Endodermal cell (in vitro differentiated cells): ENCODE measurements at regions not wholly inside any gene's neighbourhood (a gene's known extent, or its start where the extent isn't known, plus 50 kb on each side); places are given as distances from the start of the nearest gene placed in this dataset.

Experiments
- DNase-seq: peaks from one replicate; pipeline ENCODE4 v3.0.0-alpha.2; 2017
- H3K27ac ChIP-seq: 2 replicates; pipeline ENCODE4 v1.5.1; 2013; ENCODE audit warnings: mild to moderate bottlenecking, low read depth, low read length, moderate library complexity
- H3K27me3 ChIP-seq: 2 replicates; pipeline ENCODE4 v1.6.1; 2013; ENCODE audit warnings: mild to moderate bottlenecking, low read length, moderate library complexity; ENCODE audit not compliant: insufficient read depth, control insufficient read depth, poor library complexity, severe bottlenecking
- H3K36me3 ChIP-seq: 2 replicates; pipeline ENCODE4 v1.7.0; 2013; ENCODE audit warnings: mild to moderate bottlenecking, low read length, moderate library complexity; ENCODE audit not compliant: control insufficient read depth, insufficient read depth
- H3K4me1 ChIP-seq: one replicate; pipeline ENCODE4 v1.7.0; 2013; ENCODE audit warnings: low read length; ENCODE audit not compliant: control insufficient read depth, insufficient read depth
- H3K4me3 ChIP-seq: 2 replicates; pipeline ENCODE4 v1.5.1; 2013; ENCODE audit warnings: mild to moderate bottlenecking, low read length, moderate library complexity
- H3K9ac ChIP-seq: 2 replicates; pipeline ENCODE4 v1.6.1; 2013; ENCODE audit warnings: mild to moderate bottlenecking, low read length, moderate library complexity; ENCODE audit not compliant: poor library complexity, severe bottlenecking; ENCODE audit errors: extremely low read depth
- H3K9me3 ChIP-seq: 2 replicates; pipeline ENCODE4 v1.6.1; 2013; ENCODE audit warnings: mild to moderate bottlenecking, low read length, moderate library complexity; ENCODE audit not compliant: control insufficient read depth
- H3K27ac Mint-ChIP-seq: 2 replicates; pipeline ENCODE4 v1.8.0; 2020; ENCODE audit warnings: mixed read lengths
- H3K27me3 Mint-ChIP-seq: 2 replicates; pipeline ENCODE4 v1.8.0; 2021; ENCODE audit warnings: mild to moderate bottlenecking, mixed read lengths; ENCODE audit not compliant: insufficient read depth
- H3K36me3 Mint-ChIP-seq: 2 replicates; pipeline ENCODE4 v1.8.0; 2020; ENCODE audit warnings: low read depth, mixed read lengths
- H3K4me1 Mint-ChIP-seq: 2 replicates; pipeline ENCODE4 v1.8.0; 2020; ENCODE audit warnings: mixed read lengths
- H3K4me3 Mint-ChIP-seq: 2 replicates; pipeline ENCODE4 v1.8.0; 2020; ENCODE audit warnings: mild to moderate bottlenecking, moderate library complexity, mixed read lengths
- H3K9me3 Mint-ChIP-seq: 2 replicates; pipeline ENCODE4 v1.8.0; 2020; ENCODE audit warnings: mild to moderate bottlenecking, mixed read lengths
- WGBS, 2 experiments: methylation state at CpG; one replicate each; pipeline versions ENCODE4 v1.1.5 to v1.1.7; 2013; ENCODE audit warnings: missing lambda C conversion rate in 2 of 2, mixed read lengths in 1 of 2; ENCODE audit not compliant: insufficient coverage in 1 of 2, insufficient read length in 1 of 2; 5-methylcytosine and 5-hydroxymethylcytosine counted together
- TF ChIP-seq, protein P1 (sequence below): fragments of 200-600 bp; sonication (generic); conservative IDR thresholded peaks from 2 replicates; pipeline ENCODE4 v1.5.0; 2021; ENCODE audit warnings: antibody characterized with exemption, mild to moderate bottlenecking

DNA sequence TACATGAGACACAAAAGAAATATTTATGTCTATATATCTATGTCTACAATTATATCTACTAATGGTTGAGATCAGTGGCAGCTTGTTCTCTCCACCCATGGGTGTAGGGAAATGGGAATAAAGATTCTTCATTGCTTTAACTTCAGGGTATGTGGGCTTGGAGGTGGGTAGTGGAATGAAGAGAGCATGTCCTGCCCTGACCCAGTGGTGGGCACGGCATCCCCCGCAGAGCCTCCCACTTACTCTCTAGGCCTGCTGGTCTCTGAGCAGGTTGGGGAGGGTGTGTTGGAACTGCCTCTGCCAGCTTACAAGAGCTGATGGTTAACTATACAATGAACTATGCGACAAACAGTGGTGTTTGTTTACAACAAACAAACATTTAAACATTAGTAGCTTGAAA, 152.5 kb upstream of the SKOR2 start:
- Histone ChIP-seq H3K27me3 (no peaks in the 10 kb centered on the region), H3K27ac (no peak overlapping the region), H3K9me3 (no peaks in the 10 kb centered on the region), H3K4me1 (no peaks in the 10 kb centered on the region), H3K9ac (no peak overlapping the region), H3K4me3 (no peak overlapping the region), H3K36me3 (no peaks in the 10 kb centered on the region)
- H3K9me3 Mint-ChIP-seq: peaks cover 2% of the 10 kb centered on the region
- H3K36me3 Mint-ChIP-seq: no peaks in the 10 kb centered on the region
- no peak overlapping the region for H3K4me3 Mint-ChIP-seq
- DNase-seq: no peak
- peaks cover 27% of the 10 kb centered on the region for H3K27me3 Mint-ChIP-seq
- peaks cover 17% of the 10 kb centered on the region for H3K4me1 Mint-ChIP-seq
- TF ChIP-seq, protein P1, sequence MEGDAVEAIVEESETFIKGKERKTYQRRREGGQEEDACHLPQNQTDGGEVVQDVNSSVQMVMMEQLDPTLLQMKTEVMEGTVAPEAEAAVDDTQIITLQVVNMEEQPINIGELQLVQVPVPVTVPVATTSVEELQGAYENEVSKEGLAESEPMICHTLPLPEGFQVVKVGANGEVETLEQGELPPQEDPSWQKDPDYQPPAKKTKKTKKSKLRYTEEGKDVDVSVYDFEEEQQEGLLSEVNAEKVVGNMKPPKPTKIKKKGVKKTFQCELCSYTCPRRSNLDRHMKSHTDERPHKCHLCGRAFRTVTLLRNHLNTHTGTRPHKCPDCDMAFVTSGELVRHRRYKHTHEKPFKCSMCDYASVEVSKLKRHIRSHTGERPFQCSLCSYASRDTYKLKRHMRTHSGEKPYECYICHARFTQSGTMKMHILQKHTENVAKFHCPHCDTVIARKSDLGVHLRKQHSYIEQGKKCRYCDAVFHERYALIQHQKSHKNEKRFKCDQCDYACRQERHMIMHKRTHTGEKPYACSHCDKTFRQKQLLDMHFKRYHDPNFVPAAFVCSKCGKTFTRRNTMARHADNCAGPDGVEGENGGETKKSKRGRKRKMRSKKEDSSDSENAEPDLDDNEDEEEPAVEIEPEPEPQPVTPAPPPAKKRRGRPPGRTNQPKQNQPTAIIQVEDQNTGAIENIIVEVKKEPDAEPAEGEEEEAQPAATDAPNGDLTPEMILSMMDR: no peak
- H3K27ac Mint-ChIP-seq: no peak overlapping the region
- 80 to 89% methylated on average over 1 to 3 of the region's 3 CpGs for WGBS, 2 experiments

DNA sequence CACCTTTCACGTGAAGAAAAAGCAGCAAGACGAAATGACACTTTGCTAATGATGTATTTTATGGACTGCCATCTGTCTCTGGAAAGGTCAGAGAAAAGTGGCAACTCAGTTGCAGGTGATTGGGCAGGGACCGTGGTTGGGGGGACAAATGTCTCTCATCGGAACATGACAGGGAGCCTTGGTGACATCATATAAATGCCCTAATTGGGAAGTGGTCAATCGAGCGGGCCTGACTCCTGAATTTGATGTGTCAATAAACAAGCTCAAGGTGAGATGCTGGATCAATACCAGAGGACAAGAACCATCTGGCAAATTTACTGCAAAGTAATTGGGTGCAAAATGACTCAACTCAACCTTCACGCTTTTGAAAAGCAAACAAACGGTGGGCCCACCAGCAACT, 151.9 kb upstream of the SKOR2 start:
- H3K9me3 Mint-ChIP-seq: peaks cover 2% of the 10 kb centered on the region
- Histone ChIP-seq H3K27me3 (no peaks in the 10 kb centered on the region), H3K9me3 (no peaks in the 10 kb centered on the region), H3K9ac (no peak overlapping the region), H3K36me3 (no peaks in the 10 kb centered on the region), H3K27ac (no peak overlapping the region), H3K4me1 (no peaks in the 10 kb centered on the region), H3K4me3 (no peak overlapping the region)
- WGBS, 2 experiments: 80 to 91% methylated on average over 6 to 8 of the region's 8 CpGs
- H3K27me3 Mint-ChIP-seq: peaks cover 27% of the 10 kb centered on the region
- H3K4me1 Mint-ChIP-seq: peaks cover 17% of the 10 kb centered on the region
- H3K4me3 Mint-ChIP-seq: no peak overlapping the region
- no peaks in the 10 kb centered on the region for H3K36me3 Mint-ChIP-seq
- TF ChIP-seq, protein P1: no peak
- no peak for DNase-seq
- H3K27ac Mint-ChIP-seq: no peak overlapping the region

DNA sequence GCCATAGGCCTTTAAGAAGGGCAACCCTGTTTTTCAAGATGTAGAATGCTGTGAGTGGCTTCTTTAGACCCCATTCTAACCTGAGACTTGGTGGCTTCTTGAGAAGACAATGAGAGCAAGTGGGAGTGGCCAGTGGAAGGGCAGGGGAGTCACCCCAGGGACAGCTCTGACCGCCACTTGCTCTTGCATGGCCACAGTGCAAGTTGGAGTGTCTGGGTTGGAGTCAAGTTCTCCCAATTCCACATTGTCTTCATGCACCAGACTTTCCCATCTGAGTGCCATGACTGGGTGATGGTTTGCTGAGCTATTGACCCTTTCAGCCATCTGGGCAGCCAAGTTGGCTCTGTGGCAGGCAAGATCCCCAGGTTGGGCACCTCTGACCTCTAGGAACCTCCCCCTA, 148.0 kb upstream of the SKOR2 start:
- no peak for DNase-seq
- no peaks in the 10 kb centered on the region for H3K9me3 ChIP-seq
- 67% methylated on average over 1 of the region's 1 CpG; no CpG with 5 or more reads in 1 of the 2 experiments for WGBS, 2 experiments
- H3K4me3 ChIP-seq: no peak overlapping the region
- Mint-ChIP-seq H3K27ac (no peak overlapping the region), H3K36me3 (no peaks in the 10 kb centered on the region), H3K4me1 (peaks cover 14% of the 10 kb centered on the region), H3K27me3 (peaks cover 16% of the 10 kb centered on the region), H3K4me3 (no peak overlapping the region), H3K9me3 (no peaks in the 10 kb centered on the region)
- no peaks in the 10 kb centered on the region for H3K4me1 ChIP-seq
- no peak overlapping the region for H3K9ac ChIP-seq
- H3K27me3 ChIP-seq: no peaks in the 10 kb centered on the region
- no peak overlapping the region for H3K27ac ChIP-seq
- TF ChIP-seq, protein P1: no peak
- H3K36me3 ChIP-seq: no peaks in the 10 kb centered on the region
